NCI-H2107 (cell line): ENCODE measurements at regions not wholly inside any gene's neighbourhood (a gene's known extent, or its start where the extent isn't known, plus 50 kb on each side); places are given as distances from the start of the nearest gene placed in this dataset.
A peak's percentile ranks its signal among the peaks of the same experiment; 100 is the strongest.

Experiments
- DNase-seq: peaks from one replicate; lab custom pipeline; 2025; lab: John Stamatoyannopoulos, UW

DNA sequence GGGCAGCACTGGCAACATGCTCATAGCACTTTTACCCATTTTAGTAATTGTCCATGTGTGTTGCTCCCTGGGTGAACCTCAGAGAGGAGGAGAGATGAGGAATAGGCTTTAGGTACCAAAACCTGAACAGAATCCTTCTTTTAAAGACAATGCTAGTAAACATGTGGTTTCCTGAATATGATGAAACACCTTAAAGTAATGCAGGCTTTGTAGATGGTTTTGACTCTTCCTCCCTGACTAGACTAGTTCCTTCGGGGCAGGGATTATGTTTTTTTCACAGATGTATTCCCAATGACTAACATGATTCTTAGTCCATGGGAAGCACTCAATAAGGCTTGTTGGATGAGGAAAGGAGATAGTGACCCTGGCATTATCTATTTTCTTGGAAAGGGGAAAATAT lies 367.6 kb upstream of the JAG1 start:
- no peak for DNase-seq

DNA sequence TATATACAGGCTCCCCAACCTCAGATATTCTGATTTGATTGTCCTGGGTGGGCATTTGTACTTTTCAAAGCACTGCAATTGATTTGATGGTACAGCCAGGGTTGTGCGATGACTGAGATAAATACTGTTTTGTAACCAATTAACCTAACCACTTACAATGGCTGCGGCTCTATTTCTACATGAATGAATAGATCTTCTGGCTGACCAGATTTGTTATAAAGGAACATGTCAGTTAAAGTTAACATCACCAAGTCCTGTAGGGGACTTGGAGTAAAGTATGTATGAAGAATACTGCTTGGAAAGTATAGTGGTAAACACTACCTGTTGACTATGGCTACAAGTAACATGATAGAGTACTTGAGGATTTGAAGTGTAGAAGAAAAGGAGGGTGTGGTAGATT lies 369.2 kb upstream of the JAG1 start:
- DNase-seq: no peak

DNA sequence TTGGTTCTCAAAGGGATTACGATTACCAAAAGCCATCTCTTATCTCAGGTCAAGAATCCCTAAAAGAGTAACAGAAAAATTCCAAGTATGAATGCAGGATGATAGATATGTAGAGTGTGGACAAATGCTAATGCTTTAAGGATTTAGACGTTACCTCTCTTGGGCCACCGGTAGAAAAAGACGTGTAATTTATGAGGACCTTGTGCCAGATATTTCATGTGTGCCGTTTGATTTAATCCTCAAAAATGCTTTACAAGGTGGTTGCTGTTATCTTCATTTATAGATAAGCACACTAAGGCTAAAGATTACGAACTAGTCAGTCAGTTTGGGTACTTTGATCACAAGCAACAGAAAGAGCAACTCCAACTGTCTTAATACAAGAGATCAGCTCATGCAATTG lies 370.8 kb upstream of the JAG1 start:
- no peak for DNase-seq

DNA sequence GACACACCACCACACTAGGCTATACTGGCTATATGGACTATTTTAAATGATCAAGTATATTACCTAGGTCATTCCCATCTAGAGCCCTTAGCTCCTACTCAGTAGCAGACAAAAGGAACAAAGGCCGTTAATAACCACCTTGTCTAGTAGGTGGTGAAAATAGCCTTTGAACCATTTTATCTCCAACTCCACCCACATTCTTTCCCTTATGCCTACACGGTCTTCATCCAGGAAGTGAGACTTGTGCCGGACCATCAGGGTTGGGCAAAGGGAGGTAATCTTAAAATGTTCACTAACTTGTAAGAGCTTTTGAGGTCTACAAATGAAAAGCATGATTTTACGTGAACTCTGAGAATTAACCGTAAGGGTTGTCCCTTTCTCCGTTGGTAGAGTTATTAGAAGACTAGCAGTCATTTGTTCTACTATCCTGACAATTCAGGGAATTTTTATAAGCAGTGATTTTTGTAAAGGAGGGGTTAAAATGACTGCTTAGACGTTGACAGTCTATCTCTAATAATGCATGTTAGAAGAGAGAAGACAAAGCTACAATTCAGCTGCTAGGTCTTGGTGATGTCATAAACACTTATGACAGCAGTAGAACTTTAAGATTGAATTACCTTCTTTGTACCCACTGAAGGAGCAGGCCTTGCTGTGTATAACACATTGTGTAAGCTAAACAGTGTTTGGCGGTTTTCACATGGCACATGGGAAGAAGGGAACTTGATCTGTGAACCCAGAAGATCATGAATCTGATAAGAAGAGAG lies 371.8 kb upstream of the JAG1 start:
- DNase-seq: no peak

DNA sequence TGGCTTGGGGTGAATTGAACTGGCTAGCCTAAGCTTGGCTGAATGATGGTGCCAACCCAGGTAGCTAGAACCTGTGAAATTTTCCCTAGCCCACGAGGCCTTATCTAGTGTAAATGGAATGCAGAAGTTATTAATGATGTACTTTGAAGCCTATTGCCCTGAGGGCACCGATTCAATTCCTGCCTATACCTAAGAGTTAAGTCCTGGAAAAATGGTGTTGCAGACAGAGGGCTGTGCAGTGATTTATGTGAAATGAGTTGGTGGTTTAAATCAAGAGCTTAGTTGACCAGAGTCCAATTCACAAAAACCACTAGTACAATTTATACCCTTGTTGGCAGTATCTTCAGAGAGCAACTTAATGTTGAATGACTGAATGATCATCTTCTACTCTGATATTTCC lies 373.8 kb upstream of the JAG1 start:
- DNase-seq: no peak

DNA sequence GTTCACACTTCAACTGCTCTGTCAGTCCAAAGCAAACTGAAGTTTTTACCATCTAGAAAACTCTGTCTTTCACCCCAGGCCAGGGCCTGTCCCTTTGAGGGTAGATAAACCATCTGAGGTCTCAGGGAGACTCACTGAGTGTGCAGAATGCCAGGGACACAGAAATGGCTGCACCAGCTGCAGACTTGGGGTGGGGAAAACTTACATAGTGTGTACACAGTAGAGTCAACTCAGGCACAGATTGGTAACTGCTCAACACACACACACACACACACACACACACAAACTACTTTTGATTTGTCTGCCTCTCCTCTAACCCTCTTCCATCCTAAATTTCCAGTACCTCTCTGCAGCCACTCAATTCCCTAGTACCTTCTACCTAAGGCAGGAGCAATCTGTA lies 374.9 kb upstream of the JAG1 start:
- DNase-seq: no peak

DNA sequence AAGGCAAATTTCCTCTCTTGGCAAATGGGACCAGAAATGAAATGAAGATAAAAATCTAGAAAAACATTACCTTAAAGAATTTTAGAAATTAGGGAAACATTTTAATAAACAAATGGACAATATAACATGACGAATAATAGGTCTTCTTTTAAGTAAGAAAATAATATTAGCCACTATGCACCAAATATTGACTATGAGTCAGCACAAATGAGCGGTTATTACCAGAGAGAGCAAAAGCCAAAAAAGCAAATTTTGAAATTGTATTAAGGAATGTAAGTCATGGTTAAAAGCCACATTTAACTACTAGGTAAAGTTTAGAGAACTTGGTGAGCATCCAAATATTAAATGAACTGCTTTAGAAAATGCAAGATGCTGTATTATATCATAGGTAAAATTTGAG lies 376.6 kb upstream of the JAG1 start:
- no peak for DNase-seq

DNA sequence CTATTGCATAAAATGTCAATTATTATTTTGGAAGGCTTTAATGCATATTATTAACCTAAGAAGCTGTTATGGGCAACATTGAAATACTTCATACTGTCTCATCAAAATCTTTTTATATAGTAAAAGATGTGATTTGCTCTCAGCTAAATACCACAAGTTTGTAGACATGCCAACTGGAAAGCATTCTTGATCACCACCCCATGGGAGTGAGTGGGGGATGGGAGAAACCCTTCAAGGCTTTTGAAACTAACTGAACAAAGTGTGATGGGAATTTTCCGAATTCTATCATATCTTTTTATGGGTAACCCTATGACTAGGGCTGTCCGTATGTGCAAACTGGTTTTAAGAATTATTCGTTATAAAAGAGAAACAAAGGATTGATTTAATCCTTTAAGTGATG lies 377.3 kb upstream of the JAG1 start:
- no peak for DNase-seq

DNA sequence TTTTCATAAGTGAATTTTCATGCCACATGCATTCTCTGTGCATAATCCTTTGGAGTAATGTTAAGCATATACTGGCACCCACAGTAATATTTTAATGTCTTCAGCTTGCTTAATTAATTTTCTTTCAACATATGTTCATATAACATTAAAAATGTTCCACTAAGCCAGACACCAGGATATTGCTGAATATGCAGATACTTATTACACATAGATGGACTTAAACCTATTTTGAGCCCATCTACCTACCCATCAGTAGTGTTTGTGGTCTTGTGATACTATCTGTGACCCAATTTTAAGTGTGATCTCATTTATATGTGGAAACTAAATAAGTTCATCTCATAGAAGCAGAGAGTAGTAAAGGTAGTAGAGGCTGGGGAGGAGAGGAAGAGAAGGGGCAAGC lies 379.5 kb upstream of the JAG1 start:
- no peak for DNase-seq

DNA sequence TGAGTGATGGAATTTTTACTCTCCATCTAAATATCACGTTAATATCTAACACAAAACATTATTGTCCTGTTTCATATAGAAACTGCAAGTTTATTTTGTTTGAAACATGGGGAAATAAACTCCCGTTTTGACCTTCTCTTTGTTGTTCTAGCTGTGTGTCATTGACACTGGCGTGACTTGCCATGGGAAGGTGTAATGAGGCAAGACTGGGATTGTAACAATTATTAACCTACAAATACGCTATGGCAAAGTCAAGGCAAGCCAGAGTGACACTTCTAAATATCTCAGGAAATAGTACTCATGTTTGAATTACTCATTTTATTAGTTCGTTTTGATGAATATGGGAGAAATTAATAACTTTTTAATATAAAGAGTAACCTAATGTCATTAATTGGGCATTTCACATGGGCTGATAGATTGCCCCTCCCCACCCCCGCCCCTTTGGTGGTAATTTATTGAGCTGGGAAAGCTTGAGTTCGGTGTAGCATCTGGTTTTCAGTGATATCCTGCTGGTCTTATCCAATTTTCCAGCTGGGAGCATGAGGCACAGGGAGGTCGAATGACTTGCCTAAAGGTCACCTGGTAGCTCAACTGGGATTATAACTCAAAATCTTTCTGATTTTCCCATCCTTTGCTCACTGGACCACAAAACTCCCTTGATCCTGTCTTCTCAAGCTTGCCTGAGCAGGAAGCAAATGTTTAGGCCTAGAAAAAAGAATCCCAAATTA lies 380.6 kb upstream of the JAG1 start:
- DNase-seq: no peak

DNA sequence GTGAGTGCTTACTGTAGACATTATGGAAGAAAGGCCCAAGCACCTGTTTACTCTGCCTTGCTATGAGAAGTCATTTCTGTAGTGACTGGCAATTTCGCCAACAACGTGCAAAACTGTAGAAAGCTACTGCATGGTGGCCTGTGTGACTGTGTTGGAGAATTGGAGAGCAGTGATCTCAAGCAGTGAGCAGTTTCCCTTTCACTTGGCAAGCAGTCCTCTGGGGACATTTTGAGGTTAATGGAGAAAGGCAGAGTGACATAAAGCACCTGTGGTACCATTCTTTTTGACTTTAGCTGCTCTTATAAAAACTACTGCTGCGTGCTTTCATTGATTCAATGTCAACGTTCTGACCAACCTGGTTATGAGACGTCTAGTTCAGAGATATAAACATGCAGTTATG lies 382.6 kb upstream of the JAG1 start:
- DNase-seq: peak; percentile 8

DNA sequence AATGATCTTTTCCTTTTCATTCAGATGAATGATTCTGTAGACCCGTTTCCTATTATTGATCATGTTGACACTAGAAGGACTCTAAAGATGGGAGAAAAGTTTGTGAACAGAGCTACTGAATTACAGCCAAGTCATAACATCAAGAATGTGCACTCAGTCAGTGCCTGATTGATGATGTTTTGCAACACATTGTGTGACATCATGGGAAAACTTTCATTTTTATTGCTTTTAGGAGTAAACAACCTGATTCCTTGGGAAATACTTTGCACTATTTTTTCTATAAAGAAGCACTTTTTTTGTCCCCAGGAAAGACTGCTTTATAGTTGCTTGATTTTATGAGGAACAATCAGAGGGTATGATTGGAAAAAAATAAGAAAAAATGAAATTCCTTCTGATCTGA lies 383.8 kb upstream of the JAG1 start:
- DNase-seq: no peak

DNA sequence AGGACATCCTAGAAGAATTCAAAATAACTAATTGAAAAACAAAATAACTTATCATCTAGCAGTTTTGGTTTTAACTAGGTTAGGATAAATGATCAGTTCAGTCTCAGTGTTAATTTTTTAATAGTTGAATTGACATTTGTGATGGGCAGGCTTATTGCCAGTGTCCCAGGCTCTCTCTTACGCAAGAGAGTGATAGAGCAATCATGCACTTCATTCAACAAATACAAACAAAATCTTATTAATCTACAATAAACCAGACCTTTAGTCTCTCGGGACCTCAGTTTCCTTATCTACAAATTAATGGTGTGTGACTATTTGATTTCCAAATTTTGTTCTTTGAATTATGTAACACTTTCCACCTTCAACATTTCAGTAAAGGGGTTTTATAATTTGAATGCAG lies 385.9 kb upstream of the JAG1 start:
- DNase-seq: no peak

DNA sequence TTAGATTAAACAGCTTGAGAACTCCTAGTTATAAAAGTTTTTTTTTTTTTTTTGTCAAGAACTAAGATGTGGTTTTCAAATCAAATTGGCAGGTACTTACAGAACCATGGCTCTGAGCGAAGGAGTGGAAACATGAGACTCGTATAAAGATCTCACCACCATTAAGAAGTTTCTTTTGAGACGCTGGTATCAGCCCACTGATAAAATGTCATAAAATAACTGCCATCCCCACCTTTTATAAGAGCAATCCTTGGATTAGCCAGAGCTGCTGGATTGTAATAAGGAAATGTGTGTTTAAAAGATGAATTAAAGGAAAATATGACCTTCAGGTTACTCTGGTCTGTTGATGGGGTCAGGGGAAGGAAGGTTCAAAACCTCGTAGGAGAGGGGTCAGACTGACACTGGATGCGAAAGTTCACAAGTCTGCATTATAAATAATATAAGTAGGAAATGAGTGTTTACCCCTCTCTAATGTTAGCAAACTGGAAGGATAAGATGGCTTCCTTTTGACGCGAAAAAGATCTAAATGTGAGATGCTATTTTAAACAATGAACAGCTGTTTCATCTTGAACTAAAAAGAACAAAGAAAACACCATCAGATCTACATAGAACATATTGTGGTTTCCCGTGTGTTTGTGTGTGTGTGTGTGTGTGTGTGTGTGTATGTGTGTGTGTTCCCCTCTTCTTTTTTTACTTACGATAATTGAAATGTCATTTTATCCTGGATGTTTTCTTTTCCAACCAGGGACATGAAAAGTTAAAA lies 386.8 kb upstream of the JAG1 start:
- DNase-seq: no peak

DNA sequence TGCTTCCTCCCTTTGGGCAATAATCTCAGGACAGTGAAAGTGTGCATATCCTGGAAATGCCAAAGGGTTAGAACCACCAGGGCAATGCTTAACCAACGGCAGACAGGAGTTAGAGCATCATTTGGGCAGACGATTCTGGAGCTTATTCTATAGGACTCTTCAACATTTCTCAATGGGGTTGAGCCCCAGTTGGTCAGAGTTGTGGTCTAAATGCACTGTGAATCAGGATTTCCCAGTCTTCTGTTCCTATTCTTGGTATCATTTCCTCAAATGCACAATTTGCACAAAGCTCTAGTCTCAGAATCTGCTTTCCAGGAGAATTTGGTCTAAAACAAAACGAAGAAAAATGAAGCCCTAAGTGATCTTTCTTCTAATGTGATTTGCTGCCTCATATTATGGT lies 389.6 kb upstream of the JAG1 start:
- DNase-seq: no peak

DNA sequence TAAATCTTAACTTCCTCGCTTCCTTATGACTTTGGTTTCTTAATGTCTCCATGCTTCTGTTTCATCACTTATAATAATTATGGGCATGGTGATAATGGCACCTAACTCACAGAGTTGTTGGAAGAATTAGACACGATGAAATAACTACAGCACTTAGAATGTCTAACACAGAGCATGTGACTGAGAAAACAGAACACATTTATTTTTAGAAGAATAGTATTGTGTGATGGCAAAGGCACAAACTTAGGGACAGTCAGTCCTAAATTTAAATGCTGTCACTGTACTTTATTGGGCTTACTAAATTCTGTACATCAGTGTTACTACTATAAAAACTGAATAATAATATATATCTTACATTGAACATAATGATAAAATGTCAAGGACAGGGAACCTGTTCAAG lies 391.1 kb upstream of the JAG1 start:
- DNase-seq: no peak

DNA sequence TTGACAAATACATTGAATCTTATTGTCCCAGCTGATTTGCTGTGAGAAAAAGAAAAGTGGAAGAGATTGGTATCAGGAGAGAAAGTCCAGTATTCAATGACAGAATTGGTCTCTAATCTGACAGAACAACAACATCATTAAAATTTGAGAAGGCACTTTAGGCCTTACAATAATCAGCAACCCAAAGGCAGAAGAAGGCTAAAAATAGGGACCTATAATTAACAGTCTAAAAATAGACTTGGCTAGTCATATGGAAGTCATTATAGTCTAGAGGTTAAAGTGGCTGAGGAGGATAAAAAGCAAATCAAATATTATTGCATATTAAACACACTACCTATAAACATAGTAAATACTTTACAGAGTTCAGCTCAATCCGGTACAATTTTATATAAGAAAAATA lies 393.6 kb upstream of the JAG1 start:
- DNase-seq: no peak

DNA sequence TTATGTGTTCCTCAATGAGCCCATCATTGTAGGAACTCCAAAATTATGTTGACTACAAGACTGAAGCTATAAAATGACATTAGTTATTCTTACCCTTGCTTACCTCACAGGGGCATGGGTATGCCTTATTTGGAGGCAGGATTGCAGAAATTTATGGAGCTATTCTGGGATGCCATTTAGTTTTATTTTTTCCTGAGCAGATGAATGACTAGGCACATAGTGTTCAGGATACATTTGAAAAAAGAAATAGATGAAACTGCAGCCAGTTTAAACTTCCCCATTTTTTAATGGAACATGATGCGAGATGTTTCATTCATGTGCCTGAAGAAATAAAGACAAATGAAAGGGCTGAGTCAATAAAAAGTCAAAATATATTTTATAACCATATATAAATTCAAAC lies 399.2 kb upstream of the JAG1 start:
- no peak for DNase-seq

DNA sequence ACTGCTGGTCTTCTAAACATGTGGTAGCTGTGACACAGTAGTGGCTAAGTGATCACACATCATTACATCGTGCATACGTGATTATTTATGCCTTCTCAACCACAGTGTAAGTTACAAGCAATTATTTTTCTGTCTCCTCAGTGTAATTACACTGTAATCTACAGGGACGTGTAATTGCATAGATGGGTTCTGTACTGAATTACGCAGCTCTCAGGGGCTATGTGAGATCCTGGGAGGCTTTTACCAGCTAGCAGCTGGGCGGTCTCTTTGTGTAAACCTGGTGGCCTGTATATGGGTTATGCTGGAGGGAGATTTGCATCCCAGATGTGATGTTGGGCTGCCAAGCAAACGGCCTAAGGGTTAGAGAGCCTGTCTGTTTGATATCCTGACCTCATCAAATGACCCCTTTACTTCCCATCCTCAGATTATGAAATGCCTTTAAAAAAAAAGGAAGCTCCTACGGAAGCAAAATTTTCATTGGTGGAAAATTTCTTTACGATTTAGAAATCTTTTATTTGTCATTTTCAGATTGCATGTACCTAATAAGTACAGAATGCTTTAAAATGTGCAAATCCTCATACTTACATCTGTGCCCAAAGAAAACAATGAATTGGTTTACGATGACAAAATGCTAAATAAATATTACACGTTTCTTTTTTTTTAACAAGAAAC lies 402.8 kb upstream of the JAG1 start:
- no peak for DNase-seq

DNA sequence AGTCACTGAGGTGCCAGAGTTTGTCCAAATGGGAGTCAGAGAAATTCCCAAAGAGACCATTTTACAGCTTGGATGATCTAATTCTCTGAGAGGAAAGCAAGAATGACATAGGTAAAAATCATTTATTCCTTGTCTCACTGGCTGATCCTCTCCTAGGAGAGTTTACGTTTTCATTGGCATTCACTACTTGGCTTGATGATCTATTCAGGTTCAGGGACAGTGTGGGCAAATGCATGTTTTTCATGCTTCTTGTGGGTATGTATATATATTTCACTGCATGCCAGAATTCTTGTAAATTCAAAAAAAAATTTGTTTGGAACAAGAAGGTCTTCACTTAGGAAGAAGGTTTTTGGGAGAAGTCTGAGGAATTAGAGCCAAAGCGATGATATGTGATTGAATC lies 403.4 kb upstream of the JAG1 start:
- no peak for DNase-seq

DNA sequence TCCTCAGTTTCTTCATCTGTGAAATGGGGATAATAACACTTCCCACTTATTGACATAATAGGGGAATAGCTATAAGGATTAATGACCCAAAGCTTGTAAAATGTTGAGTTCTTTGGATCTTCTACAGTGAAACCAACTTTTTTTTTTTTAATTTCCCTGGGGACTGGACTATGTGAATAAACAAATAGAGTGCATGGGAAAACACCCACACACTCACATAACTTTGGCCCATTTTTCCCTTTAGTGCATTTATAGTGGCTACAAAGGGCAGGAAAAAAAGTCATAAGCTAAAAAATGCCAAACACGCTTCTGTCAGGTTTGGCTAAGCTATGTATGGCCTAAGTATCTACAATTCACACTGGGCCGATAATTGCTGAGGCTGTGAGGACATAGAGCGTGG lies 406.2 kb upstream of the JAG1 start:
- no peak for DNase-seq

DNA sequence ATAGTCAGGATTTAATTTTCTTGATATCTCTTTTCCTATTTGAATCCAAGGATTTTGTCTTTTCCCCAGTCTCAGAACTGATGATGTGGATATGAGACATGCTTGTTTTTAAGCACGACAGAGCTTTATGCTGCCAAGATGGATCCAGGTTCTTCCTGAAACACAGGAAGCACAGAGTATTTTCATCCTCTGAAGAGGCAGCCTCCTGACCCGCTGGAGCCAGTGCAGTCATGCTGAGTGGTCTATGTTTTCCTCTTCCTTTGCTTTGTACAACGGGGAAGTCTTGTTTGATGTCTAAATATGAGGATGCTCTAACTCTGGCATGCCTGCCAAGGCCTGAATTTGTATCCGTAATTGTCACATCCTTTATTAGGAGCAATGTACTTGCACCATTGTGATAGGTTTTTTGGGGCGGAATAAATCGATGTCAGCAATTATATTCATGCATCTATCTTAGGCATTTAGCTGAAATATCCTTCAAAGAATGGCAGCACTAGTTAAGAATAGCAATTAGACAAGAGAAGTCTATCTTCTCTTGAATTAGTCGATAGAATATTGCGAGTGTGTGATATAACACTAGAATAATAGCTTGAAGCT lies 407.1 kb upstream of the JAG1 start:
- no peak for DNase-seq
